RWPE2 (cell line): ENCODE measurements at regions not wholly inside any gene's neighbourhood (a gene's known extent, or its start where the extent isn't known, plus 50 kb on each side); places are given as distances from the start of the nearest gene placed in this dataset.
"Not testable (repeated sequence)": the region's sequence is repeated elsewhere in the genome, so short reads cannot be mapped to it uniquely, and the experiment has no call there.

ENCODE experiments used
- ATAC-seq: fragments of 200-7000 bp; cut with Tn5 transposase; 3 replicates; pipeline ENCODE4 v1.9.1; 2021; ENCODE audit warnings: low read depth
- DNase-seq: peaks from one replicate; pipeline ENCODE4 v3.0.0-alpha.2; 2020; ENCODE audit warnings: low spot score
- H3K27ac ChIP-seq: fragments of 450-650 bp; 2 replicates; pipeline ENCODE4 v1.5.1; 2017; ENCODE audit warnings: mild to moderate bottlenecking; ENCODE audit not compliant: poor library complexity, severe bottlenecking
- H3K27me3 ChIP-seq: fragments of 250-450 bp; sonication (Bioruptor Pico); 2 replicates; pipeline ENCODE4 v1.5.1; 2021; ENCODE audit warnings: mild to moderate bottlenecking, moderate library complexity; ENCODE audit not compliant: insufficient read depth, poor library complexity, severe bottlenecking
- H3K36me3 ChIP-seq: fragments of 250-450 bp; sonication (Bioruptor Pico); 2 replicates; pipeline ENCODE4 v1.5.1; 2020; ENCODE audit warnings: low read depth, mild to moderate bottlenecking, moderate library complexity
- H3K4me1 ChIP-seq: fragments of 250-450 bp; sonication (Bioruptor Pico); 2 replicates; pipeline ENCODE4 v1.5.1; 2021; ENCODE audit warnings: mild to moderate bottlenecking, moderate library complexity; ENCODE audit not compliant: insufficient read depth, poor library complexity, severe bottlenecking
- H3K4me3 ChIP-seq: fragments of 250-450 bp; sonication (Bioruptor Pico); 2 replicates; pipeline ENCODE4 v1.5.1; 2021; ENCODE audit warnings: mild to moderate bottlenecking, moderate library complexity; ENCODE audit not compliant: severe bottlenecking
- H3K9me3 ChIP-seq: fragments of 250-450 bp; sonication (Bioruptor Pico); 2 replicates; pipeline ENCODE4 v1.5.1; 2021; ENCODE audit warnings: mild to moderate bottlenecking, moderate library complexity; ENCODE audit not compliant: severe bottlenecking
- CTCF ChIP-seq: fragments of 450-650 bp; IDR thresholded peaks from one replicate; pipeline ENCODE4 v1.5.1; 2017; ENCODE audit warnings: mild to moderate bottlenecking, moderate library complexity; ENCODE audit not compliant: poor library complexity, severe bottlenecking

GRCh38 chr4:81715757-81716156 lies 244.1 kb upstream of the RASGEF1B start:
- no peak for DNase-seq
- no peak for TF ChIP-seq CTCF
- no peak overlapping the region for H3K27ac ChIP-seq
- ATAC-seq = no peak
- H3K36me3 ChIP-seq = no peaks in the 10 kb centered on the region
- H3K27me3 ChIP-seq = no peaks in the 10 kb centered on the region
- no peak overlapping the region for H3K4me3 ChIP-seq
- no peaks in the 10 kb centered on the region for H3K4me1 ChIP-seq
- no peaks in the 10 kb centered on the region for H3K9me3 ChIP-seq

- not testable (repeated sequence) for H3K36me3 ChIP-seq, DNase-seq, H3K27ac ChIP-seq, ATAC-seq, H3K27me3 ChIP-seq, H3K9me3 ChIP-seq, H3K4me1 ChIP-seq, H3K4me3 ChIP-seq
These were observed 243.7 kb upstream of the RASGEF1B start for GRCh38 chr4:81715357-81715756.

GRCh38 chr4:81714291-81714690 lies 242.6 kb upstream of the RASGEF1B start:
- no peaks in the 10 kb centered on the region for H3K4me1 ChIP-seq
- H3K36me3 ChIP-seq = no peaks in the 10 kb centered on the region
- H3K27ac ChIP-seq = no peak overlapping the region
- H3K27me3 ChIP-seq = no peaks in the 10 kb centered on the region
- no peak for TF ChIP-seq CTCF
- H3K4me3 ChIP-seq = no peak overlapping the region
- no peak for ATAC-seq
- H3K9me3 ChIP-seq = no peaks in the 10 kb centered on the region
- DNase-seq = no peak

GRCh38 chr4:81712714-81713113 lies 241.0 kb upstream of the RASGEF1B start:
- no peak overlapping the region for H3K4me3 ChIP-seq
- ATAC-seq (no peak), DNase-seq (no peak)
- TF ChIP-seq CTCF = no peak
- no peaks in the 10 kb centered on the region for H3K9me3 ChIP-seq
- no peaks in the 10 kb centered on the region for H3K27me3 ChIP-seq
- H3K27ac ChIP-seq = no peak overlapping the region
- H3K36me3 ChIP-seq = no peaks in the 10 kb centered on the region
- no peaks in the 10 kb centered on the region for H3K4me1 ChIP-seq

- ATAC-seq (no peak), DNase-seq (no peak)
- Histone ChIP-seq H3K36me3 (no peaks in the 10 kb centered on the region), H3K27ac (no peak overlapping the region), H3K27me3 (no peaks in the 10 kb centered on the region), H3K9me3 (no peaks in the 10 kb centered on the region), H3K4me1 (no peaks in the 10 kb centered on the region), H3K4me3 (no peak overlapping the region)
- no peak for TF ChIP-seq CTCF
These were observed 232.8 kb upstream of the RASGEF1B start for GRCh38 chr4:81704461-81704860.
